ENCODE measurements at regions not wholly inside any gene's neighbourhood (a gene's known extent, or its start where the extent isn't known, plus 50 kb on each side); places are given as distances from the start of the nearest gene placed in this dataset.

GRCh38 chr1:223011505-223011856 lies 131.6 kb downstream of the TLR5 start:
- Histone ChIP-seq H3K27ac (ENCODE audit: low read depth in 1 of 2, low read length in 2 of 2) (no peak overlapping the region), H3K4me3 (ENCODE audit: low read length) (no peak overlapping the region), H3K9me3 (ENCODE audit: control insufficient read depth in 1 of 2, insufficient read depth in 1 of 2, low read length in 2 of 2) (no peaks in the 10 kb centered on the region), H3K27me3 (ENCODE audit: control insufficient read depth in 1 of 2, insufficient read depth in 2 of 2, low read length in 2 of 2) (no peaks in the 10 kb centered on the region), H3K36me3 (ENCODE audit: insufficient read depth, low read length) (no peaks in the 10 kb centered on the region), H3K4me1 (ENCODE audit: insufficient read depth, low read length) (no peaks in the 10 kb centered on the region)
- Mint-ChIP-seq H3K4me1 (ENCODE audit: low read depth) (no peaks in the 10 kb centered on the region), H3K9me3 (no peaks in the 10 kb centered on the region), H3K36me3 (ENCODE audit: low read depth) (no peaks in the 10 kb centered on the region), H3K27ac (no peak overlapping the region), H3K4me3 (no peak overlapping the region), H3K27me3 (no peaks in the 10 kb centered on the region)
- POLR2A ChIA-PET, result no interaction called here
- ATAC-seq (ENCODE audit: poor library complexity) (no peak), DNase-seq (no peak)
- intact Hi-C loops (cut with DNase I, micrococcal nuclease), result loop anchor here in 1 of 2 experiments (1.0 kb wide), 1 partner anchor 9 kb away; no protein-coding TSS in a partner anchor
- CTCF ChIA-PET, result no interaction called here
- TF ChIP-seq CTCF (IDR thresholded peaks at IDR 0.05), result no peak

- Histone ChIP-seq H3K27ac (ENCODE audit: low read depth in 1 of 2, low read length in 2 of 2) (no peak overlapping the region), H3K4me3 (ENCODE audit: low read length) (no peak overlapping the region), H3K27me3 (ENCODE audit: control insufficient read depth in 1 of 2, insufficient read depth in 2 of 2, low read length in 2 of 2) (no peaks in the 10 kb centered on the region), H3K36me3 (ENCODE audit: insufficient read depth, low read length) (no peaks in the 10 kb centered on the region), H3K4me1 (ENCODE audit: insufficient read depth, low read length) (no peaks in the 10 kb centered on the region), H3K9me3 (ENCODE audit: control insufficient read depth in 1 of 2, insufficient read depth in 1 of 2, low read length in 2 of 2) (peaks cover 0 to 4% of the 10 kb centered on the region in 2 experiments)
- H3K27ac Mint-ChIP-seq, result no peak overlapping the region
- H3K9me3 Mint-ChIP-seq, result no peaks in the 10 kb centered on the region
- POLR2A ChIA-PET, result no interaction called here
- H3K4me3 Mint-ChIP-seq, result no peak overlapping the region
- no peaks in the 10 kb centered on the region for H3K27me3 Mint-ChIP-seq
- intact Hi-C loops (cut with DNase I, micrococcal nuclease), result no loop called here
- ATAC-seq (ENCODE audit: poor library complexity) (no peak), DNase-seq (no peak)
- TF ChIP-seq CTCF (IDR thresholded peaks at IDR 0.05), result no peak
- CTCF ChIA-PET, result no interaction called here
- H3K4me1 Mint-ChIP-seq (ENCODE audit: low read depth), result no peaks in the 10 kb centered on the region
- no peaks in the 10 kb centered on the region for H3K36me3 Mint-ChIP-seq (ENCODE audit: low read depth)
Measured at GRCh38 chr1:223012176-223012788, 130.8 kb downstream of the TLR5 start.

- no peaks in the 10 kb centered on the region for H3K36me3 ChIP-seq (ENCODE audit: insufficient read depth, low read length)
- TF ChIP-seq CTCF (IDR thresholded peaks at IDR 0.05), result no peak
- Mint-ChIP-seq H3K4me1 (ENCODE audit: low read depth) (no peaks in the 10 kb centered on the region), H3K4me3 (no peak overlapping the region), H3K27me3 (no peaks in the 10 kb centered on the region), H3K9me3 (no peaks in the 10 kb centered on the region), H3K36me3 (ENCODE audit: low read depth) (no peaks in the 10 kb centered on the region), H3K27ac (no peak overlapping the region)
- ATAC-seq (ENCODE audit: poor library complexity), result no peak
- H3K4me1 ChIP-seq (ENCODE audit: insufficient read depth, low read length), result no peaks in the 10 kb centered on the region
- no peaks in the 10 kb centered on the region for H3K27me3 ChIP-seq (ENCODE audit: control insufficient read depth in 1 of 2, insufficient read depth in 2 of 2, low read length in 2 of 2)
- ChIA-PET CTCF (no interaction called here), POLR2A (no interaction called here)
- intact Hi-C loops (cut with DNase I, micrococcal nuclease), result no loop called here
- no peak for DNase-seq
- H3K4me3 ChIP-seq (ENCODE audit: low read length), result no peak overlapping the region
- H3K27ac ChIP-seq (ENCODE audit: low read depth in 1 of 2, low read length in 2 of 2), result no peak overlapping the region
- H3K9me3 ChIP-seq (ENCODE audit: control insufficient read depth in 1 of 2, insufficient read depth in 1 of 2, low read length in 2 of 2), result peaks cover 0 to 6% of the 10 kb centered on the region in 2 experiments
Measured at GRCh38 chr1:223012938-223013337, 130.1 kb downstream of the TLR5 start.
